ENCODE measurements at regions not wholly inside any gene's neighbourhood (a gene's known extent, or its start where the extent isn't known, plus 50 kb on each side); places are given as distances from the start of the nearest gene placed in this dataset.

GRCh38 chr15:77942611-77943211, 134.8 kb downstream of the TBC1D2B start (continued):
- TF ChIP-seq, protein P1, sequence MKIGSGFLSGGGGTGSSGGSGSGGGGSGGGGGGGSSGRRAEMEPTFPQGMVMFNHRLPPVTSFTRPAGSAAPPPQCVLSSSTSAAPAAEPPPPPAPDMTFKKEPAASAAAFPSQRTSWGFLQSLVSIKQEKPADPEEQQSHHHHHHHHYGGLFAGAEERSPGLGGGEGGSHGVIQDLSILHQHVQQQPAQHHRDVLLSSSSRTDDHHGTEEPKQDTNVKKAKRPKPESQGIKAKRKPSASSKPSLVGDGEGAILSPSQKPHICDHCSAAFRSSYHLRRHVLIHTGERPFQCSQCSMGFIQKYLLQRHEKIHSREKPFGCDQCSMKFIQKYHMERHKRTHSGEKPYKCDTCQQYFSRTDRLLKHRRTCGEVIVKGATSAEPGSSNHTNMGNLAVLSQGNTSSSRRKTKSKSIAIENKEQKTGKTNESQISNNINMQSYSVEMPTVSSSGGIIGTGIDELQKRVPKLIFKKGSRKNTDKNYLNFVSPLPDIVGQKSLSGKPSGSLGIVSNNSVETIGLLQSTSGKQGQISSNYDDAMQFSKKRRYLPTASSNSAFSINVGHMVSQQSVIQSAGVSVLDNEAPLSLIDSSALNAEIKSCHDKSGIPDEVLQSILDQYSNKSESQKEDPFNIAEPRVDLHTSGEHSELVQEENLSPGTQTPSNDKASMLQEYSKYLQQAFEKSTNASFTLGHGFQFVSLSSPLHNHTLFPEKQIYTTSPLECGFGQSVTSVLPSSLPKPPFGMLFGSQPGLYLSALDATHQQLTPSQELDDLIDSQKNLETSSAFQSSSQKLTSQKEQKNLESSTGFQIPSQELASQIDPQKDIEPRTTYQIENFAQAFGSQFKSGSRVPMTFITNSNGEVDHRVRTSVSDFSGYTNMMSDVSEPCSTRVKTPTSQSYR (CRISPR knock-in tag; IDR thresholded peaks at IDR 0.05; ENCODE audit: borderline replicate concordance): peak; percentile 51; the same call in 1 of the 2 replicates
- TF ChIP-seq PRPF4 (IDR thresholded peaks at IDR 0.05; ENCODE audit: low read depth, low read length, poor library complexity, severe bottlenecking) (peak; percentile 84), SIX4 (CRISPR knock-in tag; IDR thresholded peaks at IDR 0.05) (no peak), ZNF142 (CRISPR knock-in tag; IDR thresholded peaks at IDR 0.05) (no peak), TEAD3 (CRISPR knock-in tag; optimal IDR thresholded peaks at IDR 0.05; ENCODE audit: borderline replicate concordance) (peak; percentile 10), SALL2 (CRISPR knock-in tag; IDR thresholded peaks at IDR 0.05) (0 out of 2 replicates have a peak, but pooled peaks have one; percentile 44), RXRA (CRISPR knock-in tag; IDR thresholded peaks at IDR 0.05) (no peak), MAFF (IDR thresholded peaks at IDR 0.05; ENCODE audit: low read depth, low read length) (no peak), ZIK1 (CRISPR knock-in tag; IDR thresholded peaks at IDR 0.05; ENCODE audit: borderline replicate concordance, low read depth) (no peak), ZSCAN12 (CRISPR knock-in tag; IDR thresholded peaks at IDR 0.05) (no peak)
- TF ChIP-seq, protein P2, sequence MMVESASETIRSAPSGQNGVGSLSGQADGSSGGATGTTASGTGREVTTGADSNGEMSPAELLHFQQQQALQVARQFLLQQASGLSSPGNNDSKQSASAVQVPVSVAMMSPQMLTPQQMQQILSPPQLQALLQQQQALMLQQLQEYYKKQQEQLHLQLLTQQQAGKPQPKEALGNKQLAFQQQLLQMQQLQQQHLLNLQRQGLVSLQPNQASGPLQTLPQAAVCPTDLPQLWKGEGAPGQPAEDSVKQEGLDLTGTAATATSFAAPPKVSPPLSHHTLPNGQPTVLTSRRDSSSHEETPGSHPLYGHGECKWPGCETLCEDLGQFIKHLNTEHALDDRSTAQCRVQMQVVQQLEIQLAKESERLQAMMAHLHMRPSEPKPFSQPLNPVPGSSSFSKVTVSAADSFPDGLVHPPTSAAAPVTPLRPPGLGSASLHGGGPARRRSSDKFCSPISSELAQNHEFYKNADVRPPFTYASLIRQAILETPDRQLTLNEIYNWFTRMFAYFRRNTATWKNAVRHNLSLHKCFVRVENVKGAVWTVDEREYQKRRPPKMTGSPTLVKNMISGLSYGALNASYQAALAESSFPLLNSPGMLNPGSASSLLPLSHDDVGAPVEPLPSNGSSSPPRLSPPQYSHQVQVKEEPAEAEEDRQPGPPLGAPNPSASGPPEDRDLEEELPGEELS (CRISPR knock-in tag; IDR thresholded peaks at IDR 0.05): peak; percentile 56
- TF ChIP-seq, protein P3, sequence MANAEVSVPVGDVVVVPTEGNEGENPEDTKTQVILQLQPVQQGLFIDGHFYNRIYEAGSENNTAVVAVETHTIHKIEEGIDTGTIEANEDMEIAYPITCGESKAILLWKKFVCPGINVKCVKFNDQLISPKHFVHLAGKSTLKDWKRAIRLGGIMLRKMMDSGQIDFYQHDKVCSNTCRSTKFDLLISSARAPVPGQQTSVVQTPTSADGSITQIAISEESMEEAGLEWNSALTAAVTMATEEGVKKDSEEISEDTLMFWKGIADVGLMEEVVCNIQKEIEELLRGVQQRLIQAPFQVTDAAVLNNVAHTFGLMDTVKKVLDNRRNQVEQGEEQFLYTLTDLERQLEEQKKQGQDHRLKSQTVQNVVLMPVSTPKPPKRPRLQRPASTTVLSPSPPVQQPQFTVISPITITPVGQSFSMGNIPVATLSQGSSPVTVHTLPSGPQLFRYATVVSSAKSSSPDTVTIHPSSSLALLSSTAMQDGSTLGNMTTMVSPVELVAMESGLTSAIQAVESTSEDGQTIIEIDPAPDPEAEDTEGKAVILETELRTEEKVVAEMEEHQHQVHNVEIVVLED (CRISPR knock-in tag; IDR thresholded peaks at IDR 0.05; ENCODE audit: borderline replicate concordance): no peak
